IPS-18c (cell line): ENCODE measurements at regions not wholly inside any gene's neighbourhood (a gene's known extent, or its start where the extent isn't known, plus 50 kb on each side); places are given as distances from the start of the nearest gene placed in this dataset.
"Not testable (repeated sequence)": the region's sequence is repeated elsewhere in the genome, so short reads cannot be mapped to it uniquely, and the experiment has no call there.

Experiments
- H3K4me3 ChIP-seq: 2 replicates; pipeline ENCODE4 v1.7.0; 2013; ENCODE audit warnings: low read depth, mild to moderate bottlenecking, low read length, moderate library complexity; ENCODE audit not compliant: insufficient read depth
- H3K9me3 ChIP-seq: one replicate; pipeline ENCODE4 v1.6.1; 2013; ENCODE audit warnings: mild to moderate bottlenecking, low read length, moderate library complexity; ENCODE audit not compliant: control insufficient read depth, insufficient read depth

- Histone ChIP-seq H3K9me3 (no peaks in the 10 kb centered on the region), H3K4me3 (no peak overlapping the region)
Measured at GRCh38 chr14:86777963-86778602, 1214.9 kb downstream of the GALC start.

GRCh38 chr14:86775896-86776295 is 1217.1 kb downstream of the GALC start:
- not testable (repeated sequence) for H3K4me3 ChIP-seq, H3K9me3 ChIP-seq

GRCh38 chr14:86774916-86775315 is 1218.1 kb downstream of the GALC start:
- H3K4me3 ChIP-seq = no peak overlapping the region

GRCh38 chr14:86772075-86772474 is 1220.9 kb downstream of the GALC start:
- H3K4me3 ChIP-seq = no peak overlapping the region
- H3K9me3 ChIP-seq = no peaks in the 10 kb centered on the region

More at GRCh38 chr14:86774916-86775315, 1218.1 kb downstream of the GALC start:
- no peaks in the 10 kb centered on the region for H3K9me3 ChIP-seq

GRCh38 chr14:86770186-86770585 is 1222.8 kb downstream of the GALC start:
- no peak overlapping the region for H3K4me3 ChIP-seq
- H3K9me3 ChIP-seq = no peaks in the 10 kb centered on the region

GRCh38 chr14:86766469-86766868 is 1226.5 kb downstream of the GALC start:
- no peak overlapping the region for H3K4me3 ChIP-seq
- H3K9me3 ChIP-seq = no peaks in the 10 kb centered on the region

- Histone ChIP-seq H3K4me3 (no peak overlapping the region), H3K9me3 (no peaks in the 10 kb centered on the region)
Measured at GRCh38 chr14:86761611-86762010, 1231.4 kb downstream of the GALC start.

GRCh38 chr14:86756521-86757190 is 1226.7 kb downstream of the FLRT2 start:
- H3K9me3 ChIP-seq = peaks cover 6% of the 10 kb centered on the region
- H3K4me3 ChIP-seq = no peak overlapping the region

- H3K4me3 ChIP-seq, H3K9me3 ChIP-seq: not testable (repeated sequence)
Measured at GRCh38 chr14:86750488-86750887, 1220.5 kb downstream of the FLRT2 start.

GRCh38 chr14:86739761-86740160 is 1209.8 kb downstream of the FLRT2 start:
- Histone ChIP-seq H3K4me3 (no peak overlapping the region), H3K9me3 (no peaks in the 10 kb centered on the region)

GRCh38 chr14:86731427-86731826 is 1201.5 kb downstream of the FLRT2 start:
- H3K4me3 ChIP-seq, H3K9me3 ChIP-seq: not testable (repeated sequence)

- no peaks in the 10 kb centered on the region for H3K9me3 ChIP-seq
- no peak overlapping the region for H3K4me3 ChIP-seq
Measured at GRCh38 chr14:86723254-86723624, 1193.3 kb downstream of the FLRT2 start.

- H3K9me3 ChIP-seq = no peaks in the 10 kb centered on the region
- no peak overlapping the region for H3K4me3 ChIP-seq
Measured at GRCh38 chr14:86722612-86723253, 1192.8 kb downstream of the FLRT2 start.

GRCh38 chr14:86714575-86714974 is 1184.6 kb downstream of the FLRT2 start:
- H3K9me3 ChIP-seq = no peaks in the 10 kb centered on the region
- H3K4me3 ChIP-seq = no peak overlapping the region

- Histone ChIP-seq H3K4me3 (no peak overlapping the region), H3K9me3 (no peaks in the 10 kb centered on the region)
Measured at GRCh38 chr14:86714153-86714552, 1184.2 kb downstream of the FLRT2 start.

- no peaks in the 10 kb centered on the region for H3K9me3 ChIP-seq
Measured at GRCh38 chr14:86712727-86713126, 1182.8 kb downstream of the FLRT2 start.

GRCh38 chr14:86712176-86712575 is 1182.2 kb downstream of the FLRT2 start:
- H3K9me3 ChIP-seq = no peaks in the 10 kb centered on the region
- H3K4me3 ChIP-seq = no peak overlapping the region

More at GRCh38 chr14:86712727-86713126, 1182.8 kb downstream of the FLRT2 start:
- no peak overlapping the region for H3K4me3 ChIP-seq

GRCh38 chr14:86708846-86709339 is 1178.9 kb downstream of the FLRT2 start:
- no peak overlapping the region for H3K4me3 ChIP-seq
- H3K9me3 ChIP-seq = no peaks in the 10 kb centered on the region
